OCI-M2 (cell line): ENCODE measurements at regions not wholly inside any gene's neighbourhood (a gene's known extent, or its start where the extent isn't known, plus 50 kb on each side); places are given as distances from the start of the nearest gene placed in this dataset.
"Not testable (repeated sequence)": the region's sequence is repeated elsewhere in the genome, so short reads cannot be mapped to it uniquely, and the experiment has no call there.

Source experiments
- DNase-seq: peaks from one replicate; lab custom pipeline; 2025; ENCODE audit not compliant: unreplicated experiment; lab: John Stamatoyannopoulos, UW

- no peak for DNase-seq
Observed at GRCh38 chr4:127394516-127394915, 238.2 kb upstream of the INTU start.

GRCh38 chr4:127400276-127400675 is 232.5 kb upstream of the INTU start:
- DNase-seq, result no peak

GRCh38 chr4:127400731-127401346 is 231.9 kb upstream of the INTU start:
- no peak for DNase-seq

GRCh38 chr4:127403471-127404084 is 229.2 kb upstream of the INTU start:
- DNase-seq, result no peak

- DNase-seq, result no peak
Observed at GRCh38 chr4:127406187-127406586, 226.6 kb upstream of the INTU start.

- not testable (repeated sequence) for DNase-seq
Observed at GRCh38 chr4:127407572-127407971, 225.2 kb upstream of the INTU start.

- no peak for DNase-seq
Observed at GRCh38 chr4:127410201-127410600, 222.6 kb upstream of the INTU start.

- no peak for DNase-seq
Observed at GRCh38 chr4:127410644-127411043, 222.1 kb upstream of the INTU start.

- no peak for DNase-seq
Observed at GRCh38 chr4:127414951-127415606, 217.7 kb upstream of the INTU start.

- DNase-seq, result no peak
Observed at GRCh38 chr4:127416115-127416514, 216.6 kb upstream of the INTU start.

GRCh38 chr4:127417885-127418535 is 214.7 kb upstream of the INTU start:
- no peak for DNase-seq

- DNase-seq, result no peak
Observed at GRCh38 chr4:127419431-127419830, 213.3 kb upstream of the INTU start.

GRCh38 chr4:127421437-127421836 is 211.3 kb upstream of the INTU start:
- no peak for DNase-seq

GRCh38 chr4:127425202-127425845 is 207.4 kb upstream of the INTU start:
- DNase-seq, result no peak

GRCh38 chr4:127425851-127426250 is 206.9 kb upstream of the INTU start:
- no peak for DNase-seq

GRCh38 chr4:127441571-127441970 is 191.2 kb upstream of the INTU start:
- DNase-seq, result no peak

GRCh38 chr4:127445471-127445870 is 187.3 kb upstream of the INTU start:
- no peak for DNase-seq

- no peak for DNase-seq
Observed at GRCh38 chr4:127446427-127446885, 186.3 kb upstream of the INTU start.

GRCh38 chr4:127448986-127449385 is 183.8 kb upstream of the INTU start:
- DNase-seq, result no peak

- DNase-seq, result no peak
Observed at GRCh38 chr4:127449449-127449848, 183.3 kb upstream of the INTU start.

GRCh38 chr4:127450276-127450675 is 182.5 kb upstream of the INTU start:
- DNase-seq, result no peak
